HG03558 (cell line): ENCODE measurements at regions not wholly inside any gene's neighbourhood (a gene's known extent, or its start where the extent isn't known, plus 50 kb on each side); places are given as distances from the start of the nearest gene placed in this dataset.
A peak's percentile ranks its signal among the peaks of the same experiment; 100 is the strongest.

ENCODE experiments used
- ATAC-seq: cut with Tn5 transposase; IDR thresholded peaks from one replicate; pipeline ENCODE4 v1.9.1; 2021; ENCODE audit warnings: moderate number of reproducible peaks; ENCODE audit not compliant: unreplicated experiment; ENCODE audit errors: extremely low read depth

DNA sequence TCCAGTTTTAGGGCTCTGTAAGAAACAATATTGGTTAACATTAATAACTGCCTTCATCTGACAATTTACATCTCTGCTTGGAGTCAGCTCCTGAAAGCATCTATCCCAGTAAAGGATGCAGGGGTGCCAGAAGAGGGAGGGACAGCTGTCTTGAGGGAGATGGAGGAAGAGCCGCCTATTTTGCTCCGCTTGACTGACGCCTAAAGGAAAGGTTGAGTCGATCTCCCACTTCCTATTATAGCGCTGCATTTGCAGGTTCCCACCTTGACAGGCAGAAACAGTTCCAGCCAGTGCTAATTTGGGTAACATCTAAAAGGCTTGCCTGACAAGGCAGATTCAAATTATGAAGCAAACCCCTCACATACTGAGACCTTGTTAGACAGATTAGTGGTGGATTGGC, 374.6 kb downstream of the SPATA31D1 start:
- ATAC-seq, result no peak

- no peak for ATAC-seq
These were observed 375.1 kb downstream of the SPATA31D1 start for GRCh38 chr9:82363682-82364081.

DNA sequence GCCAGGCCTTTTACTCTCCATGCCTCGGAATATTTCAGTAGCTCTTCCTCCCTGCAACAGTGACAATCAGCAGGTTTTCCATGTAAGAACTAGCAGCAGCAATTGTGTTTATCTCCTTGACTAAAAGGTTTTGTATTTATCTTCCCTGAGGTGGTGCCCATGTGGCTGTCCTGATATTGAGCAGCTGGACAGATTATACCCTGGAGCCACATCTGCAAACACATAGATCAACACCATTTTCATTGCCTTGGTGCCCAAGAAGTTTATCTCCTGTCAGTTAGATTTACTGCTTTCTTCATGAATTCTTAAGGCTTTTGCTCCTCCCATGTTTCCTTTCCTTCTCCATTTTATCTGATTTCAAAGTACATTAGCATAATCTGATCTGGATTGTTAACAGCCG, 378.4 kb downstream of the SPATA31D1 start:
- no peak for ATAC-seq

DNA sequence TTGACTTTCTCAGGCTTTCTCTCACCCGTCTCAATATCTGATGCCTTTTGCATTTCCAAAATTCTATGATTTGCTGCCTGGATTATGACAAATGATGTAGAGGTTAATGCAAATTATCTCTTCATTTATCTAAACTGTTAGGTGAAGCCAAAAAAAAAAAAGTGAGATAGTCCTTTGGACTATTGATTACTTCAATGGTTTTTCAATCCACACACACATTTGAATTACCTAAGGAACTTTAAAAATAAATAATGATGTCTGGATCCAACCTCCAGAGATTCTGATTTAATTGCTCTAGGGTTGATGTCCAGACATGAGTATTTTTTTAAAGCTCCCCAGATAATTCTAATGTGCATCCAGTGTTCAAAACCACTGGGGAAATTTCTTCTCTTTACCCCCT, 379.4 kb downstream of the SPATA31D1 start:
- ATAC-seq, result no peak

DNA sequence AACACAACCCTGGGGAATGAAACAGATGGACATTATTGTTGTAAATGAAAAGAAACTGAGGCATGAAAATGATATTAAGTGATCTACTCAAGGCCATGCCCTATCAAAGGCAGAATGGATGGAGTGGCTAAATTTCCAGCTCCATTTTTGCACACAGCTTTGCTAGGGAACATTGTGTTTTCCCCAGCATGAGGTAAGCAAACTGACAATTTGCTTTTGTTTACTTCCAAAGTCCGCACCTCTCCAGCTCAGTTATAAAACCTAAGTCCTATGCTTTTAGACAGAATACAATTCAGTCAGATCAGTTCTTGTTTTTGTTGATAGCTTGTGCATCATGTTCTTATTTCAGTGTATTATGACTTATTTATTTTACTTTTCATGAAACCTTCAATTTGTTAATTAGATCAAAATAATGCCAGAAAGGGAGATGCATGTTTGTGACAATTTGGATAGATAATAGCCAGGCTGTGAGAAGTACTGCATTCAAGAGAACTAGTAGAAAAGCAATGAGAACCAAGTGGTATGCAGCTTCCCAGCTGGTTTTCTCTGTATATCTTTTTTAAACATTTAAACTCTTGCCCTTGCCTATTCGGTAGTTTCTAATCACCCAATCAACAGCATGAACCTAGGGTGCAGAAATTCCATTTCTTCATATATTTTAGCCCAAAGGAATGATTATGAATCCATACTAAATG, 380.8 kb downstream of the SPATA31D1 start:
- ATAC-seq, result no peak

GRCh38 chr9:82375041-82375440, 386.5 kb downstream of the SPATA31D1 start:
- no peak for ATAC-seq

- ATAC-seq, result no peak
These were observed 388.2 kb downstream of the SPATA31D1 start for GRCh38 chr9:82376677-82377232.

GRCh38 chr9:82382887-82383616, 394.5 kb downstream of the SPATA31D1 start:
- ATAC-seq, result no peak

GRCh38 chr9:82385633-82386032, 397.1 kb downstream of the SPATA31D1 start:
- no peak for ATAC-seq

GRCh38 chr9:82397534-82397933, 409.0 kb downstream of the SPATA31D1 start:
- no peak for ATAC-seq

- no peak for ATAC-seq
These were observed 415.8 kb downstream of the SPATA31D1 start for GRCh38 chr9:82404196-82404870.

GRCh38 chr9:82404881-82405280, 416.3 kb downstream of the SPATA31D1 start:
- no peak for ATAC-seq

DNA sequence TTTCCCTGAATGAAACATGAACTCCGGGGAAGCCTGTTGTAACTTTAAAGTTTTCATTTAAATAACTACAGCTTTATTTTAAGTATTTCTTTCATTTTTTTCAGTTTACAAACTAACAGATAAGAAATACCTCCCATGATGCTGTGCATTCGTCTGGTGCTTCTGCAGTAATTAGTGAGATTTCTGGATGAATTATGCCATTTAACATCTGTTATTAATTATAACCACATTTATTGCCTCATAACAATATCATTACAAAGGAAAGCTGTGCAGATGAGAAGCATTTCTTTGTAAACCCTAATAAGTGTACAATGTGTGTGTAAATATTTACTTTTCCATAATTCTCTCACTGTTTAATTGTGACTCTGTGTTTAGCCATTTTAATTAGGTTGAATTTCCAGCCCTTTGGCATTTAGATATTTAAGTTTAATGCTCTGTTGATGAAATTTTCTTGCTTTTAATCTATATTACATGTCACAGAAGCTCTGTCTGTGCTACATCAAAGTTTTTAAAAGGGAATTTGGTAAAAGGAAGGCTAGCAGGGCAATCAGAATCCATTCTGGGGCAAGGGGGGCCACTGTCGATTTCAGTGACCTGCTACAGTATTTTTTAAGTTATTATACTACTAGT, 418.0 kb downstream of the SPATA31D1 start:
- ATAC-seq, result no peak

GRCh38 chr9:82410306-82410705, 421.7 kb downstream of the SPATA31D1 start:
- peak; percentile 85 for ATAC-seq

- ATAC-seq, result no peak
These were observed 422.3 kb downstream of the SPATA31D1 start for GRCh38 chr9:82410866-82411265.

DNA sequence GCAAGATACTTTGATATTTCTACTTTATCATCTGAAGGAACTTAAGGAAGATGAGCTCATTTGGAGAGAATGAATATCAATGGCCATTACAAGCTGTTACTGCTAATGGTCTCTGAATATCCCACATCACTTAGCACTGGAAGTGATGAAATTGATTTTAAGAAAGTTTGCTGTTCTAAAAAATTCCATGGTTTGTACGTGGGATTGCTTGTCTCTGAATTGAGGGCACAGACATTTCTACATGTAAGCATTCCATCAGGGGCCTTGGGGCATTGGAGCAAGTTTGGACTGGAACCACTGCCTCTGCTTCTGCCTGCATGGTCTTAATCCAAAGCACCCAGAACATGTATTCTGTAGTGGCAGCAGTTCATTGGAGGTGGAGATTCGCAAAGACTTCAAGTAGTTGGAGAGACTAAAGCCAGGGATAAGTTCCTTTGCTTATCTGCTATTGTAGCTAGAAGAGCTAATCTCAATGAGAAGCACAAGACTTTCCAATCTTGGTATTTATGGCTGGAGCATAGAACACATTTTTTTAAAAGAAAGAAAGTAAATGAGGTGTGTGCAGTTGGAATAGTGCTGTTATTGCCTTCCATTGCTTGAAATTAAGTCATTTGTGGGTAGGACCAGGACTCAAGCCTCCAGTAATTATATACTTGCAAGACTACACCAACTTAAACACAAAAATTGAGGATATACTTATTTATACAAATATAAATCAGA, 424.2 kb downstream of the SPATA31D1 start:
- no peak for ATAC-seq

- no peak for ATAC-seq
These were observed 428.9 kb downstream of the SPATA31D1 start for GRCh38 chr9:82417501-82417900.

- no peak for ATAC-seq
These were observed 429.8 kb downstream of the SPATA31D1 start for GRCh38 chr9:82418334-82418733.

DNA sequence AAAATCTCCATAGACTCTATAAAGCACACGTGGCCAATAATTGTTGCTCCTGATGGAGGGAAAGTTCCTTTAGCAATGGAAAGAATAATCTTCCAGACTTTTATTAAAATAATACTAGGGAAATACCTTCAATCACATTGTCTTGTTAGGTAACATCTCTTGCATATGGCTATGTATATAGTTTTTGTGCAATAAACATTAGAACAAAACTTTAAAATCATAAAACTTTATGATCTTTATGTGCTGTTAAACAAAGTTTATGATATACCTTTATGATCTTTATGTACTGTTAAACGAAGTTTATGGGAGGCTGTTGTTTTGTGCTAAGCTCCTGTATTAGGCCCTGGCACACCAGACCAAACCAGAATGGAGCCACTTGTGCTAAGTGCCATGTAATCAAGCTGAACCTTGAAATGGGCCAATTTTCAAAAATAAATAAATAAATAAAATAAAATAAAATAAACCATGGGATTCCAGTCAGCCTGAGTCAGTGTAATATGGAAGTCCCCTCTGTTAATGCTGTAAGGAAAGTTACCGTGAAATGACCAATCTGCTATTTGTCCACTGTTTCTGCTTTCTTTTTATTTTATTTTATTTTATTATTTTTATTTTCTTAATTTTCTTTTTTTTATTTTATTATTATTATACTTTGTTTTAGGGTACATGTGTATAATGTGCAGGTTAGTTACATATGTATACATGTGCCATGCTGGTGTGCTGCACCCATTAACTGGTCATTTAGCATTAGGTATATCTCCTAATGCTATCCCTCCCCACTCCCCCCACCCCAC, 431.3 kb downstream of the SPATA31D1 start:
- ATAC-seq, result no peak
